ENCODE measurements at regions not wholly inside any gene's neighbourhood (a gene's known extent, or its start where the extent isn't known, plus 50 kb on each side); places are given as distances from the start of the nearest gene placed in this dataset.

- Histone ChIP-seq H3F3A (replicated peaks; ENCODE audit: insufficient read depth) (no peaks in the 10 kb centered on the region), H3K4me1 (ENCODE audit: control insufficient read depth in 1 of 2, insufficient read depth in 2 of 2, low read depth in 1 of 2, low read length in 1 of 2) (no peaks in the 10 kb centered on the region), H3K9me2 (no peaks in the 10 kb centered on the region), H2AFZ (ENCODE audit: low read depth) (no peak overlapping the region), H3K79me2 (ENCODE audit: insufficient read depth) (no peaks in the 10 kb centered on the region), H3K27ac (ENCODE audit: low read depth in 2 of 2, low read length in 1 of 2) (no peak overlapping the region), H3K9ac (no peak overlapping the region), H3K4me3 (ENCODE audit: low read depth in 2 of 2, low read length in 1 of 2) (no peak overlapping the region), H3K27me3 (ENCODE audit: insufficient read depth) (no peaks in the 10 kb centered on the region), H3K9me3 (no peaks in the 10 kb centered on the region), H4K20me1 (ENCODE audit: insufficient read depth) (no peaks in the 10 kb centered on the region), H3K4me2 (no peak overlapping the region), H3K36me3 (replicated peaks in 1 of 2; ENCODE audit: control insufficient read depth in 1 of 2, insufficient read depth in 2 of 2, low read length in 1 of 2) (no peaks in the 10 kb centered on the region)
- ChIA-PET POLR2A (no interaction called here), CTCF (no interaction called here)
- DNase-seq: no peak
- TF ChIP-seq RXRA (IDR thresholded peaks at IDR 0.05; ENCODE audit: borderline replicate concordance, low read depth): no peak
- WGBS (ENCODE audit: low lambda C conversion rate): 4% methylated on average over 1 of the region's 1 CpG
Observed at GRCh38 chr2:34025196-34025595, 426.1 kb upstream of the FAM98A start.

- WGBS (ENCODE audit: low lambda C conversion rate): under 1% methylated on average over 6 of the region's 6 CpGs
- no peaks in the 10 kb centered on the region for H3K79me2 ChIP-seq (ENCODE audit: insufficient read depth)
- H3K4me3 ChIP-seq (ENCODE audit: low read depth in 2 of 2, low read length in 1 of 2): peak overlapping the region in 1 of 2 experiments; percentile 30; a peak in 1 of 4 replicates
- ChIA-PET POLR2A (no interaction called here), CTCF (interaction anchor here (0.5 to 2.8 kb wide), 19 partner anchors 8 to 1417 kb away, joined by 3 to 19 read pairs (median 3); no protein-coding TSS in a partner anchor)
- DNase-seq: peak; percentile 52
- no peak overlapping the region for H3K9ac ChIP-seq
- no peaks in the 10 kb centered on the region for H3K9me2 ChIP-seq
- no peaks in the 10 kb centered on the region for H3K27me3 ChIP-seq (ENCODE audit: insufficient read depth)
- H4K20me1 ChIP-seq (ENCODE audit: insufficient read depth): no peaks in the 10 kb centered on the region
- no peak overlapping the region for H2AFZ ChIP-seq (ENCODE audit: low read depth)
- H3F3A ChIP-seq (replicated peaks; ENCODE audit: insufficient read depth): no peaks in the 10 kb centered on the region
- H3K4me1 ChIP-seq (ENCODE audit: control insufficient read depth in 1 of 2, insufficient read depth in 2 of 2, low read depth in 1 of 2, low read length in 1 of 2): no peaks in the 10 kb centered on the region
- no peak overlapping the region for H3K4me2 ChIP-seq
- no peaks in the 10 kb centered on the region for H3K36me3 ChIP-seq (replicated peaks in 1 of 2; ENCODE audit: control insufficient read depth in 1 of 2, insufficient read depth in 2 of 2, low read length in 1 of 2)
- no peak overlapping the region for H3K27ac ChIP-seq (ENCODE audit: low read depth in 2 of 2, low read length in 1 of 2)
- H3K9me3 ChIP-seq: no peaks in the 10 kb centered on the region
- no peak for TF ChIP-seq RXRA (IDR thresholded peaks at IDR 0.05; ENCODE audit: borderline replicate concordance, low read depth)
- TF ChIP-seq JUND (IDR thresholded peaks at IDR 0.05): no peak
- TF ChIP-seq REST (IDR thresholded peaks at IDR 0.05; ENCODE audit: low read depth, low read length): no peak
- peak; percentile 76 for TF ChIP-seq CTCF (IDR thresholded peaks at IDR 0.05)
- no peak for TF ChIP-seq MXI1 (IDR thresholded peaks at IDR 0.05; ENCODE audit: low read depth, low read length)
- TF ChIP-seq IRF3 (IDR thresholded peaks at IDR 0.05; ENCODE audit: low read depth, low read length): no peak
- TF ChIP-seq RAD21 (IDR thresholded peaks at IDR 0.05; ENCODE audit: low read length): peak; percentile 79
- TF ChIP-seq TEAD4 (IDR thresholded peaks at IDR 0.05; ENCODE audit: borderline replicate concordance, insufficient read depth): no peak
- no peak for TF ChIP-seq SIN3A (IDR thresholded peaks at IDR 0.05; ENCODE audit: borderline replicate concordance, low read depth, low read length)
- no peak for TF ChIP-seq RCOR1 (IDR thresholded peaks at IDR 0.05; ENCODE audit: low read length)
- TF ChIP-seq ELF1 (IDR thresholded peaks at IDR 0.05): no peak
- peak; percentile 45 for TF ChIP-seq SMC3 (IDR thresholded peaks at IDR 0.05; ENCODE audit: low read depth, low read length)
- TF ChIP-seq USF2 (IDR thresholded peaks at IDR 0.05; ENCODE audit: borderline replicate concordance, low read depth, low read length): no peak
- no peak for TF ChIP-seq NRF1 (IDR thresholded peaks at IDR 0.05; ENCODE audit: low read depth, low read length)
- no peak for TF ChIP-seq EZH2phosphoT487 (IDR thresholded peaks at IDR 0.05; ENCODE audit: borderline replicate concordance, low read depth)
- TF ChIP-seq ZBTB33 (IDR thresholded peaks at IDR 0.05; ENCODE audit: borderline replicate concordance, low read depth): no peak
- no peak for TF ChIP-seq GABPA (IDR thresholded peaks at IDR 0.05; ENCODE audit: low read depth)
- TF ChIP-seq TAF1 (IDR thresholded peaks at IDR 0.05; ENCODE audit: borderline replicate concordance, low read depth, low read length): no peak
Observed at GRCh38 chr2:34012715-34013302, 413.7 kb upstream of the FAM98A start.

Data from SK-N-SH (cell line).